ENCODE measurements at regions not wholly inside any gene's neighbourhood (a gene's known extent, or its start where the extent isn't known, plus 50 kb on each side); places are given as distances from the start of the nearest gene placed in this dataset.

DNA sequence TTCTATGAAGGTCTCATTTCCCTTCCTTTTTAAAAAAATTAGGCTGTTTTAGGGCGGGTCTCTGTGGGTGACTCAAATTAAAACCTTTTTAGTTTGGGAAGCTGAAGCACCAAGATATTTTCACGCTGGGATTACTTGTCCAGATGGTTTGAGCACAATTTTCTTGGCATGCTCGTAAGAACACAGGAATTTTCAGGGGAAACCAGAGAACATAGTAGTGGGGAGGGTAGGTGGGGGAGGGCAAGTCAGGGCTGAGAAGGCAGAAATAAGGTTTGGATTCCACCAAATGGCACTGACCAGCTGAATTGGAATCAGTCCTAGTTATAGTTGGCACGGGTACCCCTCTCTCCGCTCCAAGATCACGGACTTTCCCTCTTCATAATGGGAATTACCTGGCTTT is 97.3 kb upstream of the LRIG1 start:
- H3K4me3 Mint-ChIP-seq: no peak overlapping the region
- peaks cover 47% of the 10 kb centered on the region for H3K4me1 Mint-ChIP-seq
- Histone ChIP-seq H3K9ac (no peak overlapping the region), H3K27me3 (no peaks in the 10 kb centered on the region), H3K36me3 (no peaks in the 10 kb centered on the region), H3K9me3 (ENCODE audit: low read depth) (no peaks in the 10 kb centered on the region), H3K4me2 (no peak overlapping the region), H2AFZ (replicated peaks) (peak overlapping the region; percentile 29), H3K79me2 (ENCODE audit: low read depth) (no peaks in the 10 kb centered on the region), H3K4me1 (peaks cover 54% of the 10 kb centered on the region), H3K4me3 (no peak overlapping the region), H3F3A (ENCODE audit: low read depth) (peaks cover 22% of the 10 kb centered on the region), H4K20me1 (ENCODE audit: low read depth) (no peaks in the 10 kb centered on the region), H3K27ac (no peak overlapping the region)
- no peaks in the 10 kb centered on the region for H3K36me3 Mint-ChIP-seq
- TF ChIP-seq, protein P1, sequence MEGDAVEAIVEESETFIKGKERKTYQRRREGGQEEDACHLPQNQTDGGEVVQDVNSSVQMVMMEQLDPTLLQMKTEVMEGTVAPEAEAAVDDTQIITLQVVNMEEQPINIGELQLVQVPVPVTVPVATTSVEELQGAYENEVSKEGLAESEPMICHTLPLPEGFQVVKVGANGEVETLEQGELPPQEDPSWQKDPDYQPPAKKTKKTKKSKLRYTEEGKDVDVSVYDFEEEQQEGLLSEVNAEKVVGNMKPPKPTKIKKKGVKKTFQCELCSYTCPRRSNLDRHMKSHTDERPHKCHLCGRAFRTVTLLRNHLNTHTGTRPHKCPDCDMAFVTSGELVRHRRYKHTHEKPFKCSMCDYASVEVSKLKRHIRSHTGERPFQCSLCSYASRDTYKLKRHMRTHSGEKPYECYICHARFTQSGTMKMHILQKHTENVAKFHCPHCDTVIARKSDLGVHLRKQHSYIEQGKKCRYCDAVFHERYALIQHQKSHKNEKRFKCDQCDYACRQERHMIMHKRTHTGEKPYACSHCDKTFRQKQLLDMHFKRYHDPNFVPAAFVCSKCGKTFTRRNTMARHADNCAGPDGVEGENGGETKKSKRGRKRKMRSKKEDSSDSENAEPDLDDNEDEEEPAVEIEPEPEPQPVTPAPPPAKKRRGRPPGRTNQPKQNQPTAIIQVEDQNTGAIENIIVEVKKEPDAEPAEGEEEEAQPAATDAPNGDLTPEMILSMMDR (IDR thresholded peaks at IDR 0.05): no peak
- TF ChIP-seq EZH2phosphoT487 (IDR thresholded peaks at IDR 0.05): no peak
- no peak for TF ChIP-seq EZH2 (IDR thresholded peaks at IDR 0.05)
- no peaks in the 10 kb centered on the region for H3K27me3 Mint-ChIP-seq (ENCODE audit: insufficient read depth, low read depth)
- no peaks in the 10 kb centered on the region for H3K9me3 Mint-ChIP-seq
- no peak for DNase-seq (ENCODE audit: low spot score)
- H3K27ac Mint-ChIP-seq: peak overlapping the region; percentile 16

DNA sequence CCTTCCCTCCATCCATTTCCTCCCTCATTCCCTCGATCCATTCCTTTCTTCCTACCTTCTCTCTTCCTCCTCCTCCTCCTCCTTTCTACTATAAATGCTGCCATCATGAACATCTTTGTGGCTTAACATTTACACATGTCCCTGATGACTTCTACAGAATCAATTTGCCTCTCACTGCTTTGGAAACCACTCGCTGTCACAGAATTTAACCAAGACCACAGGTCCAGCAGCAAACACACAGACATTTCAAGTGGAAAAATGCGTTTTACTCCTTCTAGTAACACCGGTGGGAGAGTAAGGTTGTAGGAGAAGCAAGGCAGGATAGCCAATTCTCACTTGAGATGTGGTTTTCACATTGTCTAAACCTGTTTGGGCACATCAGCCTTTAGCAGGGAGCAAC is 101.4 kb upstream of the LRIG1 start:
- Histone ChIP-seq H3K27me3 (no peaks in the 10 kb centered on the region), H3K9ac (no peak overlapping the region), H4K20me1 (ENCODE audit: low read depth) (no peaks in the 10 kb centered on the region), H3K36me3 (no peaks in the 10 kb centered on the region), H3K9me3 (ENCODE audit: low read depth) (no peaks in the 10 kb centered on the region), H3K27ac (no peak overlapping the region), H3K4me2 (no peak overlapping the region), H2AFZ (replicated peaks) (peak overlapping the region; percentile 63), H3F3A (ENCODE audit: low read depth) (peaks cover 12% of the 10 kb centered on the region), H3K79me2 (ENCODE audit: low read depth) (no peaks in the 10 kb centered on the region), H3K4me1 (peaks cover 48% of the 10 kb centered on the region), H3K4me3 (no peak overlapping the region)
- Mint-ChIP-seq H3K27ac (no peak overlapping the region), H3K36me3 (no peaks in the 10 kb centered on the region), H3K9me3 (peaks cover 3% of the 10 kb centered on the region), H3K27me3 (ENCODE audit: insufficient read depth, low read depth) (no peaks in the 10 kb centered on the region), H3K4me1 (peaks cover 28% of the 10 kb centered on the region), H3K4me3 (no peak overlapping the region)
- no peak for DNase-seq (ENCODE audit: low spot score)
- TF ChIP-seq, protein P1 (IDR thresholded peaks at IDR 0.05): no peak
- no peak for TF ChIP-seq EZH2phosphoT487 (IDR thresholded peaks at IDR 0.05)
- TF ChIP-seq EZH2 (IDR thresholded peaks at IDR 0.05): no peak

DNA sequence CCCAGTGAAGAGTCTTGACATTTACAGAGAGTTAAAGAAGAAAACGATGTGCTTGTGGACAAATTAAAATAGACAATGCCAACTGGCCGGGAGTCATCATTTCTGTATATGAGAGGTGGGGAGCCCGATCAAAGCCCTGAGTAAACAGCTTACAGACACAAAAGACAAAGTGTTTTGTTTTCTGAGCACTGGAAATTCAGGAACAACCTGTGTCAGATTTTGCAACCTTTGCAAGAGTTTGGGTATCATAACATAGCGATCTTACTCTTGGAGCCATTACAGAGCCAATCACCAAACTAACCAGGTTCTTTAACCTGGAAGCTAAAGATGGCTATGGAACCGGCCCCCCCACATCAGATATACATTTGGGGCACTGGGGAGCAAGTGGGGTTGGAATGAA is 101.9 kb upstream of the LRIG1 start:
- Histone ChIP-seq H3K9ac (no peak overlapping the region), H2AFZ (replicated peaks) (peak overlapping the region; percentile 63), H3K4me3 (no peak overlapping the region), H4K20me1 (ENCODE audit: low read depth) (no peaks in the 10 kb centered on the region), H3K27ac (no peak overlapping the region), H3F3A (ENCODE audit: low read depth) (peaks cover 12% of the 10 kb centered on the region), H3K36me3 (no peaks in the 10 kb centered on the region), H3K27me3 (no peaks in the 10 kb centered on the region), H3K4me2 (no peak overlapping the region), H3K4me1 (peaks cover 44% of the 10 kb centered on the region), H3K79me2 (ENCODE audit: low read depth) (no peaks in the 10 kb centered on the region), H3K9me3 (ENCODE audit: low read depth) (no peaks in the 10 kb centered on the region)
- TF ChIP-seq EZH2phosphoT487 (IDR thresholded peaks at IDR 0.05) (no peak), EZH2 (IDR thresholded peaks at IDR 0.05) (no peak)
- TF ChIP-seq, protein P1 (IDR thresholded peaks at IDR 0.05): no peak
- DNase-seq (ENCODE audit: low spot score): no peak
- Mint-ChIP-seq H3K9me3 (peaks cover 3% of the 10 kb centered on the region), H3K36me3 (no peaks in the 10 kb centered on the region), H3K27me3 (ENCODE audit: insufficient read depth, low read depth) (no peaks in the 10 kb centered on the region), H3K4me1 (peaks cover 23% of the 10 kb centered on the region), H3K4me3 (no peak overlapping the region), H3K27ac (peak overlapping the region; percentile 26)

Data from neural progenitor cell (in vitro differentiated cells).